H1 (cell line): ENCODE measurements at regions not wholly inside any gene's neighbourhood (a gene's known extent, or its start where the extent isn't known, plus 50 kb on each side); places are given as distances from the start of the nearest gene placed in this dataset.

Source experiments
- CHD2 ChIP-seq: IDR thresholded peaks from 2 replicates; pipeline ENCODE4 v1.6.1; 2012; ENCODE audit warnings: low read length, improper control_type of control experiment
- CTCF ChIP-seq, 3 experiments: IDR thresholded peaks; 1 replicate in 2 of 3; 2 replicates in 1 of 3; pipeline versions ENCODE4 v1.5.1 to v1.6.1; 2011; ENCODE audit warnings: low read length in 3 of 3, mild to moderate bottlenecking in 3 of 3, inconsistent platforms in 2 of 3, low read depth in 1 of 3, moderate library complexity in 1 of 3; ENCODE audit not compliant: insufficient read depth in 1 of 3; ENCODE audit errors: control extremely low read depth in 1 of 3
- KDM1A ChIP-seq: fragments of 200-600, 300-600 bp; sonication (generic); IDR thresholded peaks from 2 replicates; pipeline ENCODE4 v1.7.1; 2016; ENCODE audit warnings: mild to moderate bottlenecking, low read length, borderline replicate concordance
- SP2 ChIP-seq: IDR thresholded peaks from 2 replicates; pipeline ENCODE4 v1.6.1; 2012; ENCODE audit warnings: mild to moderate bottlenecking, low read length, inconsistent platforms
- TCF12 ChIP-seq: IDR thresholded peaks from 2 replicates; pipeline ENCODE4 v1.6.1; 2011; ENCODE audit warnings: low read depth, mild to moderate bottlenecking, low read length
- TEAD4 ChIP-seq: IDR thresholded peaks from 2 replicates; pipeline ENCODE4 v1.6.1; 2012; ENCODE audit warnings: low read depth, low read length, inconsistent platforms, mixed read lengths

GRCh38 chr12:22967171-22967570 is 342.2 kb downstream of the ETNK1 start:
- TF ChIP-seq KDM1A (no peak), CTCF (IDR thresholded peaks at IDR 0.05; ENCODE audit: control extremely low read depth in 1 of 3, insufficient read depth in 1 of 3, low read depth in 1 of 3, low read length in 3 of 3) (no peak), TEAD4 (no peak), CHD2 (no peak), TCF12 (no peak), SP2 (no peak)
